GM18907 (cell line): ENCODE measurements at regions not wholly inside any gene's neighbourhood (a gene's known extent, or its start where the extent isn't known, plus 50 kb on each side); places are given as distances from the start of the nearest gene placed in this dataset.
"Not testable (repeated sequence)": the region's sequence is repeated elsewhere in the genome, so short reads cannot be mapped to it uniquely, and the experiment has no call there.

Experiments
- ATAC-seq: cut with Tn5 transposase; IDR thresholded peaks from one replicate; pipeline ENCODE4 v1.9.1; 2021; ENCODE audit warnings: mild to moderate bottlenecking, moderate library complexity; ENCODE audit not compliant: unreplicated experiment

DNA sequence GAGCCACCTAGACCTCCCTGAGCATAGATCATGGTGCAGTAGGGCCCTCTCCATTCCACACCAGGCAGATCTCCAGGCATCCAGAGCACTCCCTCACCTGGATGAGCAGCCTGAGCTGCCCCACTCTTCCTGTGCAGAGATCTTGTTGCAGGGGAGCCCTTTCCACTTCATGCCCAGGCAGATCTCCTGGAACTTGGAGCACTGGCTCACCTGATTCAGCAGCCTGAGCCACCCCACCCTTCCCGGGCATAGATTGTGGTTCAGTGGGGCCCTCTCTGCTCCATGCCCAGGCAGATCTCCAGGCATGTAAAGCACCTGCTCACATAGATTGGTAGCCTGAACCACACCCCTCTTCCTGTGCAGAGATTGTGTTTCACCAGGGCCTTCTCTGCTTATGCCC lies 78.0 kb downstream of the SEC16B start:
- no peak for ATAC-seq

DNA sequence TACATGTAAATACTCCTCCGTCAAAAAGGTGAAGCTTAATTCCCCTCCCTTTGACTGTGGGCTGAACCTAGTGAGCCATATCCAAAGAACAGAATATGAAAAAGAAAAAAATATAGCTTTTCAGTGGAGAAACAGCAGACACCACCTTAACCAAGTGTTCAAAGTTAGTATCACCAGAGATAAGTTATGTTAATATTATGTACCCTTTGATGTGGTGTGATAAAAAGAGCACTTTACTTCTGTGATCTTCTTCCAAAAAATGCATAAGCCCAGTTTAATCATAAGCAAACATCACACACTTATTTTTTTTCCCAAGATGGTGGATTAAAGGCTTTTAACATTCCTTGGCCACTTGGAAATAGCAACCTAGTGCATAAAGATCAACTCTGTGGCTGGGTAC lies 79.4 kb downstream of the SEC16B start:
- no peak for ATAC-seq

DNA sequence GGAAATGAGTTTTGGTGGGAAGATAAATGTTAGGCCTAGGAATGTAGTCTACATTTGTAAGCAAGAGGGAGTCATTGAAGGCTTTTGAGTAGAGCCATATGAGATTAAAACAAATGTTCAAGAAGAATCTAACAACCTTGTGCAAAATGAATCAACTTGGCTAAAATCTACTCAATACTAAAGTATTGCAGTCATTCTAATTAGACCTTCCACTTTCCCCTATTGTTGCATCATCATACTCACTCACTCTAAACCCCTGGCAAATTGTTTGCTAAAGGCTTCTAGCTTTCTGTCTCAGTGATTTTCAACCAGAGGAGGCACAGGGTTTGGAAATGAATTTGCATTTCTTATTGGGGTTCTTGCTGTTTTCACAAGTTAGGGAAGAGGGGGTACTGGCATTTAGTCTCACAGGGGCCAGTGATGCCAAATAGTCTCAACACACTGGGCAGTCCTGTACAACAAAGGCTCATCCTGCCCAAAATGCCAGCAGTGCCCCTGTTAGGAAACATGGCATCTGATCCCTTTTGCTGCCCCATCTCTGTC lies 85.3 kb downstream of the SEC16B start:
- ATAC-seq: no peak

DNA sequence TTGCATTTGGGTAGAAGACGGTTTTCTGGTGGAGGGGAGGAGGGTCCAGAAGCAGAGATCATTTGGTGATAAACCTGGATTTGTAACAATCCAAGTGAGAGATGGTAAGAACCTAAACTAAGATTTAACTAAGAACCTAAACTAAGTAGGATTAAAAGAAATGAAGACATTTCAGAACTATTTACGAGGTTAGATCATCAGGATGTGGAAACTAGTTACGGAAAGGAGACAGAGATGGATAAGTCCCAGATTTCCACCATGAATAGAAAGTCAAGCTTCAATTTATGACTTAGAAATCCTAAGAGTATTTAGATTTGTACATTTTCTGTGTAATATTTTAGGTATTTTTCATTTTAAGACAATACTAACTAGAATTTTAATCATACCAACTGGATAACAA lies 86.3 kb downstream of the SEC16B start:
- no peak for ATAC-seq

DNA sequence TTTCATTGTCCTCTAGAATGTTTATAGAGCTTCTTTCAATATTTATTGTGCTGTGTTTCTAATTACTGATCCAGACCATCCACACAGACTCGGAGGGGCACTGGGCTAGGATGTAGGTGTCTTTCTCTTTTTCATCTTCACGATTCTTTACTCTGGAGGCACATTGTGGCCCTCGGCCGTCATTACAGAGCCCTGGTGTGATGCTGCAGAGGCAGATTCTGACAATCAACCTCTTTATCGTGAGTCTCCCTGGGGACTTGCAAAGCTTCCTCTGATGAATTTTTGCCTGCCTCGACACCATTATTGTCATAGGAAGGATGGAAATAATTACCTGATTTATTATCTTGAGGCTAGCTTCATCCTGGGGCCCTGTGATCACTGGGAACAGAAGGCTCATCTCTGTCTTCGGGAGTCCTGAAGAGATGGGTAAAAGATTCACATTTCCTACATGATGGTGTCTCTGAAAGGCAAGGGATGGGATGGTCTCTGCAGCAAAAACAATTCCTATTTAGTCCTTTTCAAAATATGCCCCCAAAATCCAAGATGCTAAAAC lies 89.4 kb downstream of the SEC16B start:
- no peak for ATAC-seq

DNA sequence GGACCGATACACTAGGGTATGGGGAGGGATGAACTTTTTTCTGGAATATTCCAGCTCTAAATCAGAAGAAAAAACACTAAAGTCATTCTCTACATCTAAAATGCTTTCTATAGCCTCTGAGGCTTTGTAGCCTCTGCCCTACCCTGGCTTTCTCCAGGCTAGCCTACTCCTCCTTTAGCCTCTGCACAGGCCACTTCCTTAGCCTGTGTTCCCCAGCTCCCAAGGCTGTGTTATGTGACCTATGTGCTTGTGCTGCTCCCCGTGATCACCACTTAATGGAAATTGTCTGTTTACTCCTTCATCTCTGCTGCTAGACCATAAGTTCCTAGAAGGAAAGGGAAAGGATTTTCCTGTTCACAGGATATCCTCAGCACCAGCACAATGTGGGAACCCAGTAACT lies 92.8 kb downstream of the SEC16B start:
- ATAC-seq: no peak

DNA sequence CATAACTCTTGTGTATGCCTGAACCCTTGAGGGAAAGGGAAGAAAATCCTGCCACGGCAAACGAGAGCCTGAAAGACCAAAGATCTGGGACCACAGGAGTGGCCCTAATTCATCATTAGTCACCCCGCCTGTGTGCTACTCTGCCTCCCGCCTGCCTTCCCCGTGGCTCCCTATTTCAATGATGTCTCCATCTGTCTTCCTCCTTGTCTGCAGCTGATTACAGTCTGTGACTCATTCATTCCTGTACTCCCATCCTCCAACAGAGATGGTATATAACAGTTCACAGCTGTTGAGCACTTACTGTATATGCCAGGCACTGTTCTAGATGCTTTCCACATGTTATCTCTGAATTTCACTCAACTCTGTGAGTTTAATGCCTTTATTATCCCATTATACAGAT lies 96.6 kb downstream of the SEC16B start:
- ATAC-seq: no peak

DNA sequence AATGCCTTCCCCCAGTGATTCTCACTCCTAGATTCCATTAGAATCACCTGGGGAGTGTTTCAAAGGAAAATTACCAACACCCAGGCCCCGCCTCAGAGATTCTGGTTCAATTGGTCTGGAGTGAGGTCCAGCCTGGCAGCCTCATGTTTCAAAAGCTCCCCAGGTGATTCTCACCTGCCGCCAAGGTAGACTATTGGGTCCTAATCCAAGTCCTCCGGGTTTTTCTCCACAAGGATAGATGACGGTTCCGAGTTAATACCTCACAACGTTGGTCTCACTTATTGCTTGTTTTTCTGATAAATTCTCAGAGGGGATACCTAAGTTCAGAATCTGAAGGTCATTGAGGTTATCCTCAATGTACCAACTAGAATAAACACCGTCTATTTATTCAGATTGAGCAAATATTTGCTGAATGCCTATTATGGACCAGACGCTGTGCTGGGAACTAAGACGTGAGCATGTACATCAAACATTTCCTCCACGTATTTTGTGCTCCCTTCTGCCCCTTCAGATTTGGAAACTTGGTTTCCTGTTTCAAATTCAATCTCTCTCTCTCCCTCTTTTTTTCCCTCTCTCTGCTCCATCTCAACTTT lies 97.5 kb downstream of the SEC16B start:
- ATAC-seq: no peak

DNA sequence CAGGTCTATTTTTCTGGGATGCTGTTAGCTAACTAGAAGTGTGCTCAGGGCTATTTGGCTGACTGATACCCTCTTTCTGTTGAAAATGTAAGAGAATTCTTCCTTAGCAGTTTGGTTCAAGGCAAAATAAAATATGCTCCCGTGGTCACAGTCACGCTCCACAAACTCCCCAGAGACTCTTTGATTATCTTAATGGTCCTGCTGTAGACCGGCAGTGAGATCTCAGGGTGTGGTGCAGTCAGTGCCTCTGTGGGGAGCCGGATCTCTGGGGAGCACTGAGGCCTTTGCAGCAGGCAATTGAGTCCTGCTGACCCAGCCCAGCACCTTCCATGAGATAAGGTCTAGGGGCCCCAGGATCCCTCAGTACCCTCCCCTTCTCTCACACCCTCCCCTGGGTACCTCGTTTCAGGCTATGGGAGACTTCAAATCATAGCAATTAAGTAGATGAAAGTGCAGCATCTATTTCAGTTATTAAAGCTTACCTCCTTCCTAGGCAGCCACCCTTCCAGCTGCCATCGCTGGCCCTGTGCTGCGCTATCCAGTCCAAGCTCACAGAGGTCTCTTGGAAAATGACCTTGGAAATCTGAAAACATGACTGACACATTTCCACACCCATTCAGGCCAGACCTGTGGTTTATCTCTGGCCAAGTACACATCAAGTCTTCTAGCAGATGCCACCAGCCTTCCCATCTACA lies 98.1 kb downstream of the SEC16B start:
- no peak for ATAC-seq

DNA sequence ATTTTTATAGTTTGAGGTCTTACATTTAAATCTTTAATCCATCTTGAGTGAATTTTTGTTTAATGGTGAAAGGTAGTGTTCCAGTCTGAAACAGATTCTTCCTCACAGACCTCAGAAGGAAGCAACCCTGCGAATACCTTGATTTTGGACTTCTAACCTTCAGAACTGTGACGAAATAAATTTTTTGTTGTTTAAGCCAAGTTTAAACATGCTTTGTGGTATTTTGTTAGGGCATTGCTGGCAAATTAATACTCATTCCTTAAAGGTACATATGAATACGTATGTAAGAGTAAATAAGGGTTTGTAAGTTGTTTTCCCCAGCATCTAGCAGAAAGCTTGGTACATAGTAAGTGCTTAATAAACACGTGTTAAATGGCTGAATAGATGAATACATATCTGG lies 100.3 kb downstream of the SEC16B start:
- ATAC-seq: no peak

DNA sequence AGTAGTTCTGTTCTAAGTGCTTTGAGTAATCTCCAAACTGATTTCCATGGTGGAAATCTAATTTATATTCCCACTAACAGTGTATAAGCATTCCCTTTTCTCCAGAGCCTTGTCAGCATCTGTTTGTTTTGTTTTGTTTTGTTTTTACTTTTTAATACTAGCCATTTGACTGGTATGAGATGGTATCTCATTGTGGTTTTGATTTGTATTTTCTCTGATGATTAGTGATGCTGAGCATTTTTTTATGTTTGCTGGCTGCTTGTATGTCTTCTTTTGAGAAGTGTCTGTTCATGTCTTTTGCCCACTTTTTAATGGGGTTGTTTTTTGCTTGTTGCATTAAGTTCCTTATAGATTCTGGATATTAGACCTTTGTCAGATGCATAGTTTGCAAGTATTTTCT lies 100.8 kb downstream of the SEC16B start:
- not testable (repeated sequence) for ATAC-seq

DNA sequence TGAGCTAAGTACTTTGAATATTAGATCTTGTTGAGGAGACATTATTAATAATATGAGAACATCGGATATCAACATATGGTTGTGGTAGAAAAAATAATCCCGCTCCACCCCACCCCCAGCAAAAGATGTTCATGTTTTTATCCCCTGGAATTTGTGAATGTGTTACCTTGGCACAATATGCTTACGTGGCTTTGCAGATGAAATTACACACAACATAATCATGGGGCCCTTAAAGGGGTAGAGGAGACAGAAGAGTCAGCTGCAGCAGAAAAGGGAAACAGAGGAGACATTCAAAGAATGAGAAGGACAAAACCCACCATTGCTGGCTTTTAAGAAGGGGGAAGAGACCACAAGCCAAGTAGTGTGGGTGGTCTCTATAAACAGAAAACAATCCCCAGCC lies 104.1 kb downstream of the SEC16B start:
- no peak for ATAC-seq

DNA sequence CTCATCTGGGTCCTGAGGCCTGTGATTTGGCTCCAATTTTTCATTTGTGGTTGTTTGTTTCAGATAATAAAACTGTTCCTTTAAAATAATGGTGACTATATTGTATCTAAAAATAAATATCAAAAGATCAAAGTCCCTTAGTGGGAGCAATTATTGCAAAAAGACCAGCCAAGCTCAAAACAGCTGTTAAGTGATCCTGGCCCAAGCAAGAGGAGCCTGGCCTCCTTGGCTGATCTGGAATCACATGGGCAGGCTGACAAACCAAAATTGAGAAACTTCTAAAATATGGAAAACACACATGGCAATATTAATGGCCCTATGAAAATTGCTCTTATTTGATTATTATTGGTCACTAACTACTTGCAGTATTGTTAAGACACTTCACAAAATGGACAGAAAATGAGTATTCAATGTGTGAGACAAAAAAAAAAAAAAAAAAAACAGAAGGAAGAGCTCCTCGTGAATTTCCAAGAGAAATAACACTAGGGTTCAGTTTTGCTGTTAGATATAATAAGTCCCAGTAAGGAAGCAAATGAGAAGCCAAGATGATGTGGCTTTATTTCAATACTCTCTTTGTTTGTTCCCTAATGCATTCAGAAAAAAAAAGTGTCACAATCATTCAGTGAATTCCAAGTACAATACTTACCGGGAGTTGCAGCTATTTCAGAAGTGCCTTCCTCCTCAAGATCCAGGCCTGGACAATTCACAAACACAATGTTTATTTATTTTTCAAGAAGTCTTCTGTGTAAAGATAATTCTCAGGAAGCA lies 105.1 kb downstream of the SEC16B start:
- no peak for ATAC-seq

DNA sequence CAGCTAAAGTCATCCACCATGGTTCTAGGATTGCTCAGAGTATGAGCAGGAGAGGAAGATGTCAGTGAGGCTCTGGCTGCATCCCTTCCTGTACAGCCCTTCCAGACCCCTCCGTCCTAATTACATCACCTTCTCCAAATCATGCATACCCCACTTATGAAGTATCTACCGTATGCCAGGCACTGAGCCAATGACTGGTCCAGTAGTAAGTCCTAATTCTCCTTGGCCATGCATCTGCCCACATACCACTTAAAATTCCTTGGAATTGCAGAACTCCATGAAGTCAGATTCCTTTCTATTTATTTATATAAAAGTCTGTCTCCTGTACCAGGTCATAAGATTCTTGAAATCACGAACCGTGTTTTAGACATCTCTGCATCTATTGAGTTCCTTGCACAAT lies 106.1 kb downstream of the SEC16B start:
- ATAC-seq: no peak

DNA sequence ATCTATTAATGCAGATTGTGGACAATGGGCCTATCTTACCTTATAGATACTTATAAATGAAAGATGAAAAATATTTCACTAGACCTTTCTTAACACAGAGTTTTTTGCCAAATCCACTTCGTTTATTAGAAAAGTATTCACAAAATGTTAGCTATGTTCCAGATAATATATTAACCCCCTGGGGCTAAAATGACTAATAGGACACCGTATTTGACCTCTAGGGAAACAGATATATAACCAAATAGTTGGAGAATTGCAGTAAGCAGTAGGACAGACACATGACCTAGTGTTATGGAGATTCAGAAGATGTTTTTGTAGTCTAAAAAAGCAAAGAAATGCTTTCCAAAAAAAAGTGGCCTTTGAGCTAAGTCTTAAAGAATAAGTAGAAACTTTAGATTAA lies 106.9 kb downstream of the SEC16B start:
- ATAC-seq: no peak

DNA sequence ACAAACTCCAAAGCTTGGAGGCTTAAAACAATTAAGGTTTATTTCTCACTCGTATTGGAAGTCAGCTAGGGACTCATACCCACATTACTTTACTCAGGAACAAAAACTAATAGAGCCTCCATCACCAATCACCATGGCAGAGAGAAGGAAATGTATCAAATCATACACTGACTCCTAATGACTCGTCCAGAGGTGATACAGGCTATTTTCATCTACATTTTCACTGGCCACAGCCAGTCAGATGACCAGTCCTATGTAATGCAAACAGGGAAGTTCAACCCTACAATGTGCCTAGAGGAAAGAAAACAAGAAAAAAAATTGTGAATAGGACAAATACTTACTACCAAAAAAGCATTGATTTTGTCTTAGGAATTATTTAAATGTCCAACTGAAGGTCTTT lies 110.3 kb downstream of the SEC16B start:
- no peak for ATAC-seq

DNA sequence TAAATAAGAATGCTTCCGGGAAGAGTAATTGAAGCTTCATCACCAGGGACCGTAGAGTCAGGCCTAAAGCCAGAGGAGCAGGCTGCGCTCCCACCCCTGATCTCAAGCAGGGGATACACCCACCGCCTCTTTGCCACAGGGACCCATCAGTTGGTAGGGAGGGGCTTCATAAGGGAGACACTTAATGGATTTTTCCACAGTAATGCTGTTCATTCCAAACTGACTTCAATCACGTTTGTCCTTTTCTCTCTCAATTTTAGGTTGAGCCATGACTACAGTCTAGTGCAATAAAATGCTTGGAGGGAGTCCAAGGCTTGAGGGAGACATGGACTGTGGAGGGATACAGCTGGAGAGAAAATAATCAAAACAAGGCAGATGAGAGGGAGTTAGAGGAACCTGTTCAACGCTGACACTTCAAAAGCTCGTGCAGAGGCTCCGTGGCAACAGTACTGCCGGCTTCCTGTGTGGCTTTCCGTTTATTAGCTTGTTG lies 111.5 kb downstream of the SEC16B start:
- no peak for ATAC-seq

DNA sequence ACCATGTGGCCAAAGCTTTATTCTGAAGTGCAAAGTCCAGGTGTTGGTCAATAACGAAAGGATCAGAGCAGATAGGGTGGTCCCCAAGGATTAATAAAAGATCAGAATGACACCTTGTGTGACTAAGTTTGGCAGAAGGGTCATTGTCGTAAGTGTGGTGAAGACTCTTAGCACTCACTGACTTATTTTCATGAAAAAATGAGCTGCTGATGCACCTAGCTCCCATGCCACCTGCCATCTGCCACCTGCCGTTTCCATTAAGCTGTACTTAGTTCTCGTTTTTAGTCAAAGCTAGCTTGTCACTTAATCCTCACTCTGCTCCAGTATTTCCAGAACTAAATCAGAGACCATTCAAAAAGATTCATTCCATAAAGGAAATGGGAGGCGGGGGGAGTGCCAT lies 112.6 kb downstream of the SEC16B start:
- no peak for ATAC-seq

DNA sequence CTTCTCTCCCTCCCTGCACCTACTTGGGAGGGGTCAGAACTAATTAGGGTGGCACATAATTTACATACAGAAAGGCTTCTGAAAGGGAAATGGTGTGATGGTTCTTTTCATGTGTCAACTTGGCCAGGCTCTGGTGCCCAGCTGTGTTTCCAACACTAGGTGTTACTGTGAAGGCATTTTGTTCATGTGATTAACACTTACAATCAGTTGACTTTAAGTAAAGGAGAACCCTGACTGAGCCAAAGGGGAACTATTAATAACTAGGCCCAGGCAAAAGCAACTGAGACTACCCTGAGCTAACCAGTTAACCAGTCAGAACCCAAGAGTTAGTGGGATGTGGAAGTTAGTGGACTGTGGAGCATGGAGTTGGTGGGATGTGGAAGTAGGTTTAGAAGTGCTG lies 114.9 kb downstream of the SEC16B start:
- no peak for ATAC-seq

DNA sequence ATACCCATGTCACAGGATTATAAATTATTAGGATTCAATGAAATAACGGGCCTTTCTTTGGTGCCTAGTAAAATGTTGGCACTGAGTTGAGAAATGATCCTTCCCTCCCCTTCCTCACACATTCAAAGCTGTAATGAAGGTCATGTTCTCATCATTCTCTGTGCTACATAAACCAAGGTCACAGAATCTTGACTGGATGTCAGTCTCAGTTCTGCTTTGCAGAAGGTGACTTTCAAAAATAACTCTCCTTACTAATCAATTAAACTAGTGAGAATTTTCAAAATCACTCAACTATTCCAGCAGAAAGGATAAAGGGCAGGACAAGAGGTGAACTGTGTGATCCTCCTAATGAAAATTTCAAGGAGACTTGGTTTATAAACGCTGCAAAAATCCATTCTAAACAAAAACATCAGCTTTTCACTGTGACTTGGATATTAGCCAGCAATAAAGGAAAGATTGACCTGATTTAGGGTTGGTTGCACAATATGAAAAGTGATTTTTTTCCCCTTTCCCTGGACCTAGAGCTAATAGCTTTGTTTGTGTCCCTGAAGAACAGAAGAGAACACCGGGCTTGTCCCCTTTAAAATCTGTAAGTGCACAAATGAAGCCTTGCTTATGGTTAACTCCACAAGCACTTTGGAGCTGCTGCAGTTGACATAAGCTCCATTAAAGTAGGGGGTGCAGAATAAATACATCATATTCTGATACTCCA lies 120.1 kb downstream of the SEC16B start:
- no peak for ATAC-seq

DNA sequence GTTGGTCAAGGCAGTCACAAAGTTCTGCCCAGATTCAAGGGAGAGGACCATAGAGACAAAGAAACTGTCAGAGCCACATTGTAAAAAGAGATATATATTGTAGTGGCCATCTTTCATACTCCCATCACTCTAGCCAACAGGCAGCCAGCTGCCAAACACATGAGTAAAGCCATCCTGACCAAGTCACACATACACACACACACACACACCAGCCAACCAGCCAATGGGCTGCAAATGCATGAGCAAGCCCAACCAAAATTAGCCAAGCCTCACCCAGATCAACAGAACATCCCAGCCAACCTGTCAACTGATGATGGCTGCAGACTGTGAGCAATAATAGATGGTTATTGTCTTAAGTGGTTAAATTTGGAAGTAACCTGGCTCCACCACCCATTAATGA lies 120.7 kb downstream of the SEC16B start:
- ATAC-seq: no peak
